GM12892 (cell line): ENCODE measurements at regions not wholly inside any gene's neighbourhood (a gene's known extent, or its start where the extent isn't known, plus 50 kb on each side); places are given as distances from the start of the nearest gene placed in this dataset.

Source experiments
- POLR2A ChIP-seq: IDR thresholded peaks from 2 replicates; pipeline ENCODE4 v1.6.1; 2011; ENCODE audit warnings: low read depth, low read length, control low read depth
- POLR2AphosphoS5 ChIP-seq: IDR thresholded peaks from 2 replicates; pipeline ENCODE4 v1.6.1; 2011; ENCODE audit warnings: low read depth, low read length, control low read depth
- TAF1 ChIP-seq: IDR thresholded peaks from 2 replicates; pipeline ENCODE4 v1.6.1; 2011; ENCODE audit warnings: low read depth, mild to moderate bottlenecking, control low read depth, low read length, borderline replicate concordance

- TF ChIP-seq POLR2A (no peak), POLR2AphosphoS5 (no peak), TAF1 (no peak)
These were observed 93.0 kb downstream of the LYZL2 start for GRCh38 chr10:30536578-30536977.
